HEK293 (cell line): ENCODE measurements at regions not wholly inside any gene's neighbourhood (a gene's known extent, or its start where the extent isn't known, plus 50 kb on each side); places are given as distances from the start of the nearest gene placed in this dataset.
A peak's percentile ranks its signal among the peaks of the same experiment; 100 is the strongest.

ENCODE experiments used
- CTCF ChIA-PET: fragments of 350-600 bp; formaldehyde crosslinking; extraction: SDS; loops from one replicate; lab custom pipeline; 2021; ENCODE audit warnings: antibody characterized with exemption; lab: Yijun Ruan, JAX
- POLR2A ChIA-PET: fragments of 300-600 bp; formaldehyde crosslinking; extraction: SDS; loops from one replicate; lab custom pipeline; 2020; ENCODE audit warnings: antibody characterized with exemption, inconsistent platforms; lab: Yijun Ruan, JAX
- H3K27ac ChIP-seq: fragments of 200-500 bp; sonication (Bioruptor generic); 2 replicates; pipeline ENCODE4 v1.5.1; 2014; ENCODE audit warnings: low read depth, low read length, control low read depth, inconsistent platforms; ENCODE audit errors: extremely low read depth
- H3K36me3 ChIP-seq, 2 experiments: fragments of 200-500 bp in 1 of 2; sonication (Bioruptor generic) in 1 of 2; 1 replicate in 1 of 2; 2 replicates in 1 of 2; pipeline ENCODE4 v1.5.1; 2014 to 2017; ENCODE audit warnings: inconsistent platforms in 2 of 2, low read length in 2 of 2; ENCODE audit not compliant: control insufficient read depth in 2 of 2, insufficient read depth in 1 of 2
- H3K4me1 ChIP-seq: fragments of 200-500 bp; sonication (Bioruptor generic); 2 replicates; pipeline ENCODE4 v1.5.1; 2014; ENCODE audit warnings: mild to moderate bottlenecking, low read length, inconsistent platforms; ENCODE audit not compliant: control insufficient read depth, insufficient read depth
- H3K4me3 ChIP-seq: 2 replicates; pipeline ENCODE4 v1.5.1; 2011; ENCODE audit warnings: low read depth, mild to moderate bottlenecking, control low read depth, low read length, moderate library complexity
- H3K9me3 ChIP-seq: fragments of 200-500 bp; sonication (Bioruptor generic); 2 replicates; pipeline ENCODE4 v1.5.1; 2014; ENCODE audit warnings: low read depth, low read length, inconsistent platforms; ENCODE audit not compliant: control insufficient read depth, insufficient read depth
- GLI4 ChIP-seq: fragments of 450-650 bp; formaldehyde crosslinking; IDR thresholded peaks from 2 replicates; pipeline ENCODE4 v1.5.1; 2016; ENCODE audit warnings: missing biosample characterization, missing genetic modification characterization
- GLIS1 ChIP-seq: fragments of 450-650 bp; formaldehyde crosslinking; IDR thresholded peaks from 2 replicates; pipeline ENCODE4 v1.5.1; 2016; ENCODE audit warnings: missing biosample characterization, missing genetic modification characterization
- GLIS2 ChIP-seq: fragments of 450-650 bp; formaldehyde crosslinking; IDR thresholded peaks from 2 replicates; pipeline ENCODE4 v1.5.1; 2016; ENCODE audit warnings: missing biosample characterization, missing genetic modification characterization
- SCRT2 ChIP-seq: fragments of 450-650 bp; formaldehyde crosslinking; IDR thresholded peaks from 2 replicates; pipeline ENCODE4 v1.5.1; 2016; ENCODE audit warnings: missing biosample characterization, missing genetic modification characterization
- SP3 ChIP-seq: fragments of 450-650 bp; formaldehyde crosslinking; IDR thresholded peaks from 2 replicates; pipeline ENCODE4 v1.5.1; 2016; ENCODE audit warnings: missing biosample characterization, missing genetic modification characterization
- ZFHX2 ChIP-seq: fragments of 450-650 bp; formaldehyde crosslinking; conservative IDR thresholded peaks from 2 replicates; pipeline ENCODE4 v1.5.1; 2016; ENCODE audit warnings: missing biosample characterization, missing genetic modification characterization
- ZNF138 ChIP-seq: fragments of 450-650 bp; formaldehyde crosslinking; IDR thresholded peaks from 2 replicates; pipeline ENCODE4 v1.5.1; 2016; ENCODE audit warnings: missing biosample characterization, missing genetic modification characterization, borderline replicate concordance
- ZNF146 ChIP-seq: fragments of 450-650 bp; formaldehyde crosslinking; IDR thresholded peaks from 2 replicates; pipeline ENCODE4 v1.5.1; 2016; ENCODE audit warnings: missing biosample characterization, missing genetic modification characterization
- ZNF157 ChIP-seq: fragments of 450-650 bp; formaldehyde crosslinking; IDR thresholded peaks from 2 replicates; pipeline ENCODE4 v1.5.1; 2016; ENCODE audit warnings: missing biosample characterization, missing genetic modification characterization
- ZNF311 ChIP-seq: fragments of 450-650 bp; formaldehyde crosslinking; IDR thresholded peaks from 2 replicates; pipeline ENCODE4 v1.5.1; 2017; ENCODE audit warnings: missing biosample characterization, missing genetic modification characterization, borderline replicate concordance
- ZNF324 ChIP-seq: fragments of 450-650 bp; formaldehyde crosslinking; IDR thresholded peaks from 2 replicates; pipeline ENCODE4 v1.5.1; 2016; ENCODE audit warnings: missing biosample characterization, missing genetic modification characterization
- ZNF350 ChIP-seq: fragments of 450-650 bp; formaldehyde crosslinking; IDR thresholded peaks from 2 replicates; pipeline ENCODE4 v1.5.0; 2017; ENCODE audit warnings: missing biosample characterization, mild to moderate bottlenecking, missing genetic modification characterization
- ZNF404 ChIP-seq: fragments of 450-650 bp; formaldehyde crosslinking; IDR thresholded peaks from 2 replicates; pipeline ENCODE4 v1.5.1; 2017; ENCODE audit warnings: missing biosample characterization, missing genetic modification characterization
- ZNF426 ChIP-seq: fragments of 450-650 bp; formaldehyde crosslinking; IDR thresholded peaks from 2 replicates; pipeline ENCODE4 v1.5.1; 2017; ENCODE audit warnings: missing biosample characterization, missing genetic modification characterization, mild to moderate bottlenecking, inconsistent platforms, moderate library complexity
- ZNF433 ChIP-seq: fragments of 450-650 bp; formaldehyde crosslinking; IDR thresholded peaks from 2 replicates; pipeline ENCODE4 v1.5.1; 2016; ENCODE audit warnings: missing biosample characterization, missing genetic modification characterization, low read depth
- ZNF514 ChIP-seq: fragments of 450-650 bp; formaldehyde crosslinking; IDR thresholded peaks from 2 replicates; pipeline ENCODE4 v1.5.1; 2016; ENCODE audit warnings: missing biosample characterization, missing genetic modification characterization
- ZNF600 ChIP-seq: fragments of 450-650 bp; formaldehyde crosslinking; IDR thresholded peaks from 2 replicates; pipeline ENCODE4 v1.5.1; 2016; ENCODE audit warnings: missing biosample characterization, missing genetic modification characterization
- ZNF621 ChIP-seq: fragments of 450-650 bp; formaldehyde crosslinking; IDR thresholded peaks from 2 replicates; pipeline ENCODE4 v1.5.1; 2017; ENCODE audit warnings: missing biosample characterization, missing genetic modification characterization
- ZNF664 ChIP-seq: fragments of 450-650 bp; formaldehyde crosslinking; IDR thresholded peaks from 2 replicates; pipeline ENCODE4 v1.5.1; 2016; ENCODE audit warnings: missing biosample characterization, missing genetic modification characterization
- ZNF670 ChIP-seq: fragments of 450-650 bp; formaldehyde crosslinking; IDR thresholded peaks from 2 replicates; pipeline ENCODE4 v1.5.1; 2016; ENCODE audit warnings: missing biosample characterization, missing genetic modification characterization, low read depth
- TF ChIP-seq, protein P1 (sequence below): fragments of 450-650 bp; formaldehyde crosslinking; IDR thresholded peaks from 2 replicates; pipeline ENCODE4 v1.5.1; 2017; ENCODE audit warnings: missing biosample characterization, mild to moderate bottlenecking, missing genetic modification characterization, moderate library complexity
- TF ChIP-seq, protein P2 (sequence below): fragments of 450-650 bp; formaldehyde crosslinking; IDR thresholded peaks from 2 replicates; pipeline ENCODE4 v1.5.1; 2016; ENCODE audit warnings: missing biosample characterization, missing genetic modification characterization
- TF ChIP-seq, protein P3 (sequence below): fragments of 450-650 bp; formaldehyde crosslinking; IDR thresholded peaks from 2 replicates; pipeline ENCODE4 v1.5.1; 2016; ENCODE audit warnings: missing biosample characterization, missing genetic modification characterization

DNA sequence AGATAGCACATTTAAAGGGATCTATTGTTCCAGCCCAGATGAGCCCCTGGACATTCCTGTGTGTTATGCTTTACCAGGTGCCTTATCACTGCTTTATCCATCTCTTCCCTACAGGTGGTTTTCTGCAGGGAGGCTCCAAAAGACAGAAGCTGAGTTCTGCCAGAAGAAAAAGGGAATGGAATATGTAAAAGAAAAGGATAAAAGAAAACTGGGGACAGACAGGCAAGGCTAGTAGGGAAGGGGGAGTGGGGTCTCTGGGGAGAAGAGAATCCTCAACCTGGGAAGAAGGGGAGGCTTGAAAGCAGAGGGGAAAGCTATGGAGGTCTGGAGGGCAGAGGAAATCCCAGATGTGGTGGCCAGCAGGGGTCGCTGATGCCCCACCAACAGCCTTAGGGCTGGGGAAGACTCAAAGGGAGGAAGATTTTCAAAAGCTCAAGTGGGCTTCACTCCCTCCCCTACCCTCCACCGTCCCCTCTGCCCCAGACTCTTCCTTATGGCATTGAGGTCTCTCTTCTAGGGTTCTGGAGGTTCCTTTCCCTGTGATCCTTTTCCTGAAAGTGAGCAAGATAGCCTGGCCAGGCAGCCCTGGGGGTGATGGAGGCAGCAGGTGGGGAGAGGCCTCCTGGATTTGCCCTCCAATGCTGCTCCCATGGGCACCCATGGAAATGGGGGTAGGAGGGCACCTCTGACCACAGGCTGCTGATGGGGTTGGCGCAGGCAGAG, 178.1 kb upstream of the PKDCC start (continued):
- TF ChIP-seq, protein P1, sequence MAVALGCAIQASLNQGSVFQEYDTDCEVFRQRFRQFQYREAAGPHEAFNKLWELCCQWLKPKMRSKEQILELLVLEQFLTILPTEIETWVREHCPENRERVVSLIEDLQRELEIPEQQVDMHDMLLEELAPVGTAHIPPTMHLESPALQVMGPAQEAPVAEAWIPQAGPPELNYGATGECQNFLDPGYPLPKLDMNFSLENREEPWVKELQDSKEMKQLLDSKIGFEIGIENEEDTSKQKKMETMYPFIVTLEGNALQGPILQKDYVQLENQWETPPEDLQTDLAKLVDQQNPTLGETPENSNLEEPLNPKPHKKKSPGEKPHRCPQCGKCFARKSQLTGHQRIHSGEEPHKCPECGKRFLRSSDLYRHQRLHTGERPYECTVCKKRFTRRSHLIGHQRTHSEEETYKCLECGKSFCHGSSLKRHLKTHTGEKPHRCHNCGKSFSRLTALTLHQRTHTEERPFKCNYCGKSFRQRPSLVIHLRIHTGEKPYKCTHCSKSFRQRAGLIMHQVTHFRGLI: no peak
- TF ChIP-seq ZNF138 (tag by site-specific recombination): no peak
- peak; percentile 95 for TF ChIP-seq SCRT2 (tag by site-specific recombination)
- TF ChIP-seq, protein P2, sequence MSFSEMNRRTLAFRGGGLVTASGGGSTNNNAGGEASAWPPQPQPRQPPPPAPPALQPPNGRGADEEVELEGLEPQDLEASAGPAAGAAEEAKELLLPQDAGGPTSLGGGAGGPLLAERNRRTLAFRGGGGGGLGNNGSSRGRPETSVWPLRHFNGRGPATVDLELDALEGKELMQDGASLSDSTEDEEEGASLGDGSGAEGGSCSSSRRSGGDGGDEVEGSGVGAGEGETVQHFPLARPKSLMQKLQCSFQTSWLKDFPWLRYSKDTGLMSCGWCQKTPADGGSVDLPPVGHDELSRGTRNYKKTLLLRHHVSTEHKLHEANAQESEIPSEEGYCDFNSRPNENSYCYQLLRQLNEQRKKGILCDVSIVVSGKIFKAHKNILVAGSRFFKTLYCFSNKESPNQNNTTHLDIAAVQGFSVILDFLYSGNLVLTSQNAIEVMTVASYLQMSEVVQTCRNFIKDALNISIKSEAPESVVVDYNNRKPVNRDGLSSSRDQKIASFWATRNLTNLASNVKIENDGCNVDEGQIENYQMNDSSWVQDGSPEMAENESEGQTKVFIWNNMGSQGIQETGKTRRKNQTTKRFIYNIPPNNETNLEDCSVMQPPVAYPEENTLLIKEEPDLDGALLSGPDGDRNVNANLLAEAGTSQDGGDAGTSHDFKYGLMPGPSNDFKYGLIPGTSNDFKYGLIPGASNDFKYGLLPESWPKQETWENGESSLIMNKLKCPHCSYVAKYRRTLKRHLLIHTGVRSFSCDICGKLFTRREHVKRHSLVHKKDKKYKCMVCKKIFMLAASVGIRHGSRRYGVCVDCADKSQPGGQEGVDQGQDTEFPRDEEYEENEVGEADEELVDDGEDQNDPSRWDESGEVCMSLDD (tag by site-specific recombination): no peak
- no peak for TF ChIP-seq ZNF324
- no peak for TF ChIP-seq SP3 (tag by site-specific recombination)
- no peak for TF ChIP-seq ZNF600
- TF ChIP-seq GLIS2 (tag by site-specific recombination): no peak
- no peak for TF ChIP-seq ZNF311 (tag by site-specific recombination)
- TF ChIP-seq, all 188 proteins: peak for 7

DNA sequence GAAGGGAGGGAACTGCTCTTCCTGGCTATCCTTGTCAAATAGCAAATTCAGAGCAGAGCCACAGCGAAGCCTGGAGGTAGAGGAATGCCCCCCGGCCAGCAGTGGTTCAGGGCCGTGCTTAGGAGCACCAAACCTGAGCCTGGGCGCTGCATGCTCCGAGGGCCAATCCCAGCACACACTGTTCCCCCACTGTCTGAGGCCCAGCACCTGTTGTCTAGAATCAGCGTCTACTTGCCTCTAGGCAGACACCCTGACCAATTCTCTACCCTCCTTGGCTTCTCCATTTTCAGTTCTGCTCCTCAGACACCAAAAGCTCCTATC, 177.6 kb upstream of the PKDCC start:
- ChIA-PET CTCF (interaction anchor here (0.6 to 12.6 kb wide), 29 partner anchors 9 to 499 kb away, joined by 3 to 369 read pairs (median 4); no protein-coding TSS in a partner anchor), POLR2A (no interaction called here)
- H3K4me3 ChIP-seq: no peak overlapping the region
- no peak for TF ChIP-seq ZNF433
- TF ChIP-seq GLIS1 (tag by site-specific recombination): no peak
- TF ChIP-seq GLI4 (tag by site-specific recombination): no peak
- no peak for TF ChIP-seq ZNF670 (tag by site-specific recombination)
- no peak for TF ChIP-seq ZNF146 (tag by site-specific recombination)
- TF ChIP-seq ZNF514 (tag by site-specific recombination): no peak
- TF ChIP-seq ZNF664: no peak
- TF ChIP-seq ZNF621 (tag by site-specific recombination): no peak
- TF ChIP-seq ZNF157 (tag by site-specific recombination): no peak
- no peak overlapping the region for H3K27ac ChIP-seq
- no peaks in the 10 kb centered on the region for H3K36me3 ChIP-seq
- H3K4me1 ChIP-seq: peaks cover 4% of the 10 kb centered on the region
- no peaks in the 10 kb centered on the region for H3K9me3 ChIP-seq

DNA sequence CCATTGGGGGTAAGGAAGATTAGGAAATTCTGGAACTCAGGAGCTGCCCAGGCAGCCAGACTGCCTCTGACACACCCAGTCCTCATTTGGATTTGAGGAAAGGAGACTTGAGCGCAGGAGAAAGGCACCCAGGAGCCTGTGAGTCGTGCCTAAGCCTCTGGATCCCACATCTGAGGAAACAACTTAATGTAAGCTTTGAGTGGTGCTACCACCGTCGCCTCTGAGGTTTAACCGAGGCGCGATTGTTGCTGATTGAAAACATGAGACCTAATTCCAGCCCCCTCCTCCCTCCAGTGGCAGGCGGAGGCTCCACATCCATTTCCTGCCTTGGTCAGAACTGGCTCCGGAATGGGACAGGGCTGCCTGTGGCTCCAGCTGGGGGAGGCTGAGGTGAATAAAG, 176.7 kb upstream of the PKDCC start:
- ChIA-PET CTCF (interaction anchor here (0.6 to 12.6 kb wide), 12 partner anchors 11 to 569 kb away, joined by 3 to 369 read pairs (median 6); no protein-coding TSS in a partner anchor), POLR2A (no interaction called here)
- peaks cover 4% of the 10 kb centered on the region for H3K4me1 ChIP-seq
- no peaks in the 10 kb centered on the region for H3K9me3 ChIP-seq
- no peaks in the 10 kb centered on the region for H3K36me3 ChIP-seq
- H3K27ac ChIP-seq: no peak overlapping the region
- no peak overlapping the region for H3K4me3 ChIP-seq
- TF ChIP-seq ZNF404 (tag by site-specific recombination) (no peak), ZNF350 (tag by site-specific recombination) (no peak), ZNF426 (tag by site-specific recombination) (no peak), ZFHX2 (no peak)
- TF ChIP-seq, protein P3, sequence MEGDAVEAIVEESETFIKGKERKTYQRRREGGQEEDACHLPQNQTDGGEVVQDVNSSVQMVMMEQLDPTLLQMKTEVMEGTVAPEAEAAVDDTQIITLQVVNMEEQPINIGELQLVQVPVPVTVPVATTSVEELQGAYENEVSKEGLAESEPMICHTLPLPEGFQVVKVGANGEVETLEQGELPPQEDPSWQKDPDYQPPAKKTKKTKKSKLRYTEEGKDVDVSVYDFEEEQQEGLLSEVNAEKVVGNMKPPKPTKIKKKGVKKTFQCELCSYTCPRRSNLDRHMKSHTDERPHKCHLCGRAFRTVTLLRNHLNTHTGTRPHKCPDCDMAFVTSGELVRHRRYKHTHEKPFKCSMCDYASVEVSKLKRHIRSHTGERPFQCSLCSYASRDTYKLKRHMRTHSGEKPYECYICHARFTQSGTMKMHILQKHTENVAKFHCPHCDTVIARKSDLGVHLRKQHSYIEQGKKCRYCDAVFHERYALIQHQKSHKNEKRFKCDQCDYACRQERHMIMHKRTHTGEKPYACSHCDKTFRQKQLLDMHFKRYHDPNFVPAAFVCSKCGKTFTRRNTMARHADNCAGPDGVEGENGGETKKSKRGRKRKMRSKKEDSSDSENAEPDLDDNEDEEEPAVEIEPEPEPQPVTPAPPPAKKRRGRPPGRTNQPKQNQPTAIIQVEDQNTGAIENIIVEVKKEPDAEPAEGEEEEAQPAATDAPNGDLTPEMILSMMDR (tag by site-specific recombination): no peak
